Gastrocnemius medialis (tissue), 4 donors: ENCODE measurements at regions not wholly inside any gene's neighbourhood (a gene's known extent, or its start where the extent isn't known, plus 50 kb on each side); places are given as distances from the start of the nearest gene placed in this dataset.

Source experiments
- ATAC-seq, 2 donors: fragments of 150-250 bp; one replicate each; pipeline ENCODE4 v1.9.1; 2016
- DNase-seq, 2 donors: peaks; one replicate each; pipeline ENCODE4 v3.0.0-alpha.2; 2019
- H3K27ac ChIP-seq, 4 donors: fragments of 200-600 bp; sonication (generic); 1 replicate in 1 of 4; 2 replicates in 3 of 4; pipeline ENCODE4 v1.5.1; 2016 to 2018; ENCODE audit warnings: mild to moderate bottlenecking in 2 of 4, moderate library complexity in 1 of 4
- H3K27me3 ChIP-seq, 3 donors: fragments of 200-600 bp; sonication (generic) in 2 of 3; 1 replicate in 1 of 3; 2 replicates in 2 of 3; pipeline versions ENCODE4 v1.5.1 to v1.6.0; 2016 to 2019; ENCODE audit warnings: mild to moderate bottlenecking in 1 of 3, moderate library complexity in 1 of 3
- H3K36me3 ChIP-seq, 2 donors: fragments of 200-600 bp; sonication (generic) in 1 of 2; one replicate each; pipeline ENCODE4 v1.5.1; 2017 to 2018
- H3K4me1 ChIP-seq, 2 donors: fragments of 200-600 bp; sonication (generic) in 1 of 2; one replicate each; pipeline ENCODE4 v1.5.1; 2016 to 2017; ENCODE audit warnings: mild to moderate bottlenecking in 2 of 2
- H3K4me3 ChIP-seq, 4 donors: fragments of 200-600 bp; sonication (generic) in 3 of 4; 1 replicate in 1 of 4; 2 replicates in 3 of 4; pipeline ENCODE4 v1.5.1; 2016 to 2019; ENCODE audit warnings: mild to moderate bottlenecking in 2 of 4
- H3K9me3 ChIP-seq, 3 donors: fragments of 200-600 bp; sonication (generic) in 2 of 3; 1 replicate in 1 of 3; 2 replicates in 2 of 3; pipeline ENCODE4 v1.5.1; 2016 to 2019
- POLR2A ChIP-seq, 2 donors: fragments of 450-650 bp; IDR thresholded peaks; one replicate each; pipeline ENCODE4 v1.6.1; 2017; ENCODE audit warnings: antibody characterized with exemption in 2 of 2, mild to moderate bottlenecking in 2 of 2, moderate library complexity in 2 of 2
- in situ Hi-C, 4 donors: fragments of 200-750 bp; cut with MboI; loops; one replicate each; pipeline versions ENCODE4 v1.15.0 to v1.8.0; 2017; ENCODE audit warnings: low sequenced_read_pairs in 4 of 4
- intact Hi-C: fragments of 100-400 bp; cut with DNase I; formaldehyde crosslinking; loops from one replicate; pipeline ENCODE4 v1.15.1; 2023; ENCODE audit warnings: low total_unique reads
- TF ChIP-seq, protein P1 (sequence below), 5 experiments: fragments of 450-650 bp in 3 of 5; fragments of 200-600 bp in 2 of 5; sonication (generic) in 2 of 5; IDR thresholded peaks in 4 of 5; conservative IDR thresholded peaks in 1 of 5; 1 replicate in 4 of 5; 2 replicates in 1 of 5; pipeline ENCODE4 v1.5.1; 2016 to 2019; ENCODE audit warnings: antibody characterized with exemption in 5 of 5, mild to moderate bottlenecking in 3 of 5, moderate library complexity in 3 of 5

GRCh38 chr2:122500316-122501105 is 745.1 kb downstream of the TSN start:
- H3K4me3 ChIP-seq: no peak overlapping the region
- H3K4me1 ChIP-seq: no peaks in the 10 kb centered on the region
- H3K9me3 ChIP-seq: no peaks in the 10 kb centered on the region
- no peak for TF ChIP-seq POLR2A (IDR thresholded peaks at IDR 0.05)
- TF ChIP-seq, protein P1, sequence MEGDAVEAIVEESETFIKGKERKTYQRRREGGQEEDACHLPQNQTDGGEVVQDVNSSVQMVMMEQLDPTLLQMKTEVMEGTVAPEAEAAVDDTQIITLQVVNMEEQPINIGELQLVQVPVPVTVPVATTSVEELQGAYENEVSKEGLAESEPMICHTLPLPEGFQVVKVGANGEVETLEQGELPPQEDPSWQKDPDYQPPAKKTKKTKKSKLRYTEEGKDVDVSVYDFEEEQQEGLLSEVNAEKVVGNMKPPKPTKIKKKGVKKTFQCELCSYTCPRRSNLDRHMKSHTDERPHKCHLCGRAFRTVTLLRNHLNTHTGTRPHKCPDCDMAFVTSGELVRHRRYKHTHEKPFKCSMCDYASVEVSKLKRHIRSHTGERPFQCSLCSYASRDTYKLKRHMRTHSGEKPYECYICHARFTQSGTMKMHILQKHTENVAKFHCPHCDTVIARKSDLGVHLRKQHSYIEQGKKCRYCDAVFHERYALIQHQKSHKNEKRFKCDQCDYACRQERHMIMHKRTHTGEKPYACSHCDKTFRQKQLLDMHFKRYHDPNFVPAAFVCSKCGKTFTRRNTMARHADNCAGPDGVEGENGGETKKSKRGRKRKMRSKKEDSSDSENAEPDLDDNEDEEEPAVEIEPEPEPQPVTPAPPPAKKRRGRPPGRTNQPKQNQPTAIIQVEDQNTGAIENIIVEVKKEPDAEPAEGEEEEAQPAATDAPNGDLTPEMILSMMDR (IDR thresholded peaks at IDR 0.05 in 4 of 5, conservative IDR thresholded peaks at IDR 0.05 in 1 of 5): no peak
- DNase-seq: no peak
- ATAC-seq: no peak
- intact Hi-C loops (no loop called here), in situ Hi-C loops (no loop called here)
- H3K27ac ChIP-seq: no peak overlapping the region
- no peaks in the 10 kb centered on the region for H3K27me3 ChIP-seq
- no peaks in the 10 kb centered on the region for H3K36me3 ChIP-seq

GRCh38 chr2:122506620-122507019 is 751.2 kb downstream of the TSN start:
- TF ChIP-seq, protein P1 (IDR thresholded peaks at IDR 0.05 in 4 of 5, conservative IDR thresholded peaks at IDR 0.05 in 1 of 5): no peak
- TF ChIP-seq POLR2A (IDR thresholded peaks at IDR 0.05): no peak
- H3K36me3 ChIP-seq: no peaks in the 10 kb centered on the region
- no peak for DNase-seq
- no peaks in the 10 kb centered on the region for H3K4me1 ChIP-seq
- H3K9me3 ChIP-seq: no peaks in the 10 kb centered on the region
- in situ Hi-C loops (no loop called here), intact Hi-C loops (no loop called here)
- ATAC-seq: no peak
- no peaks in the 10 kb centered on the region for H3K27me3 ChIP-seq
- H3K27ac ChIP-seq: no peak overlapping the region
- no peak overlapping the region for H3K4me3 ChIP-seq

DNA sequence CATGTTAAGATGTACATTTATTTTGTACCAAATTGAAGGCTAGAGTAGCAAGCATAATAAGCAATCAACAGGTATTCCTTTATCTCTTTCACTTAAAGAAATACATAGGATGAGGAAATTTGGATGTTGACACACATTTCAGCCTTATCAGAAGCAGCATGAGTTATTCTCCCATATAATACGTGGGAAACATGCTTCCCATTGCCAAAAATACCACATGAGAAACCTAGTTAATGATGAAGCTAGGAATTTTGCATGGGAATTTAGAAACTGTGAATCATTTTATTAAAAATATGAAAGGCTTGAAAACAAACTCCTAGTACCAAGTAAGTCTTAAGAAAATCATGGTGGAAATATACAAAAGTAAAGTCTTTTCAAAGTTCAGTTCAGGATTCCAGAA is 751.8 kb downstream of the TSN start:
- DNase-seq (no peak), ATAC-seq (no peak)
- Histone ChIP-seq H3K4me3 (no peak overlapping the region), H3K4me1 (no peaks in the 10 kb centered on the region), H3K36me3 (no peaks in the 10 kb centered on the region), H3K9me3 (no peaks in the 10 kb centered on the region), H3K27me3 (no peaks in the 10 kb centered on the region), H3K27ac (no peak overlapping the region)
- in situ Hi-C loops: no loop called here
- intact Hi-C loops: no loop called here
- no peak for TF ChIP-seq POLR2A (IDR thresholded peaks at IDR 0.05)
- TF ChIP-seq, protein P1 (IDR thresholded peaks at IDR 0.05 in 4 of 5, conservative IDR thresholded peaks at IDR 0.05 in 1 of 5): no peak

- ATAC-seq (no peak), DNase-seq (no peak)
- in situ Hi-C loops: no loop called here
- Histone ChIP-seq H3K9me3 (no peaks in the 10 kb centered on the region), H3K4me1 (no peaks in the 10 kb centered on the region), H3K36me3 (no peaks in the 10 kb centered on the region), H3K4me3 (no peak overlapping the region), H3K27me3 (no peaks in the 10 kb centered on the region), H3K27ac (no peak overlapping the region)
- intact Hi-C loops: no loop called here
- TF ChIP-seq, protein P1 (IDR thresholded peaks at IDR 0.05 in 4 of 5, conservative IDR thresholded peaks at IDR 0.05 in 1 of 5): no peak
- TF ChIP-seq POLR2A (IDR thresholded peaks at IDR 0.05): no peak
Observed at GRCh38 chr2:122512091-122512490, 756.6 kb downstream of the TSN start.
